OCI-LY3 (cell line): ENCODE measurements at regions not wholly inside any gene's neighbourhood (a gene's known extent, or its start where the extent isn't known, plus 50 kb on each side); places are given as distances from the start of the nearest gene placed in this dataset.

Experiments used
- H2AFZ ChIP-seq: fragments of 200-600, 300-600 bp; shearing (Covaris generic); 2 replicates; pipeline ENCODE4 v1.6.0; 2014; ENCODE audit warnings: antibody characterized with exemption, low read depth, low read length
- H3K27ac ChIP-seq: fragments of 200-600, 300-600 bp; sonication (generic); 2 replicates; pipeline ENCODE4 v1.5.1; 2014; ENCODE audit warnings: mild to moderate bottlenecking, low read length, moderate library complexity, mixed read lengths
- H3K27me3 ChIP-seq: fragments of 200-600, 300-600 bp; sonication (generic); 2 replicates; pipeline ENCODE4 v1.6.1; 2014; ENCODE audit warnings: low read depth, low read length, mixed read lengths
- H3K36me3 ChIP-seq: fragments of 200-600, 300-600 bp; sonication (generic); replicated peaks from 2 replicates; pipeline ENCODE3; 2014; ENCODE audit warnings: low read depth, low read length, mixed read lengths
- H3K4me1 ChIP-seq: fragments of 300-600, 200-600 bp; sonication (generic); 2 replicates; pipeline ENCODE4 v1.6.1; 2014; ENCODE audit warnings: low read length, mixed read lengths
- H3K4me2 ChIP-seq: fragments of 200-600, 300-600 bp; sonication (generic); 2 replicates; pipeline ENCODE4 v1.6.1; 2014; ENCODE audit warnings: low read length, mixed read lengths
- H3K4me3 ChIP-seq: fragments of 300-600, 200-600 bp; sonication (generic); 2 replicates; pipeline ENCODE4 v1.5.1; 2014; ENCODE audit warnings: antibody characterized with exemption, mild to moderate bottlenecking, low read length, moderate library complexity
- H3K79me2 ChIP-seq: fragments of 300-600, 200-600 bp; shearing (Covaris generic); 2 replicates; pipeline ENCODE4 v1.6.1; 2014; ENCODE audit warnings: mild to moderate bottlenecking, low read length, mixed read lengths
- H3K9ac ChIP-seq: fragments of 300-600, 200-600 bp; shearing (Covaris generic); 2 replicates; pipeline ENCODE4 v1.6.0; 2014; ENCODE audit warnings: mild to moderate bottlenecking, low read length, moderate library complexity
- H3K9me3 ChIP-seq: fragments of 200-600, 300-600 bp; shearing (Covaris generic); 2 replicates; pipeline ENCODE4 v1.6.1; 2014; ENCODE audit warnings: low read length, mixed read lengths; ENCODE audit not compliant: insufficient read depth
- H4K20me1 ChIP-seq: fragments of 200-600, 300-600 bp; sonication (generic); 2 replicates; pipeline ENCODE4 v1.6.1; 2016; ENCODE audit warnings: low read length, mixed read lengths; ENCODE audit not compliant: insufficient read depth
- EZH2phosphoT487 ChIP-seq: fragments of 200-600 bp; shearing (Covaris generic); IDR thresholded peaks from 2 replicates; pipeline ENCODE4 v1.6.1; 2018; ENCODE audit warnings: antibody characterized with exemption, mixed run types, low read depth
- TF ChIP-seq, protein P1 (sequence below): fragments of 200-600, 300-600 bp; sonication (generic); IDR thresholded peaks from 2 replicates; pipeline ENCODE4 v1.5.1; 2014; ENCODE audit warnings: antibody characterized with exemption, low read length, low read depth

DNA sequence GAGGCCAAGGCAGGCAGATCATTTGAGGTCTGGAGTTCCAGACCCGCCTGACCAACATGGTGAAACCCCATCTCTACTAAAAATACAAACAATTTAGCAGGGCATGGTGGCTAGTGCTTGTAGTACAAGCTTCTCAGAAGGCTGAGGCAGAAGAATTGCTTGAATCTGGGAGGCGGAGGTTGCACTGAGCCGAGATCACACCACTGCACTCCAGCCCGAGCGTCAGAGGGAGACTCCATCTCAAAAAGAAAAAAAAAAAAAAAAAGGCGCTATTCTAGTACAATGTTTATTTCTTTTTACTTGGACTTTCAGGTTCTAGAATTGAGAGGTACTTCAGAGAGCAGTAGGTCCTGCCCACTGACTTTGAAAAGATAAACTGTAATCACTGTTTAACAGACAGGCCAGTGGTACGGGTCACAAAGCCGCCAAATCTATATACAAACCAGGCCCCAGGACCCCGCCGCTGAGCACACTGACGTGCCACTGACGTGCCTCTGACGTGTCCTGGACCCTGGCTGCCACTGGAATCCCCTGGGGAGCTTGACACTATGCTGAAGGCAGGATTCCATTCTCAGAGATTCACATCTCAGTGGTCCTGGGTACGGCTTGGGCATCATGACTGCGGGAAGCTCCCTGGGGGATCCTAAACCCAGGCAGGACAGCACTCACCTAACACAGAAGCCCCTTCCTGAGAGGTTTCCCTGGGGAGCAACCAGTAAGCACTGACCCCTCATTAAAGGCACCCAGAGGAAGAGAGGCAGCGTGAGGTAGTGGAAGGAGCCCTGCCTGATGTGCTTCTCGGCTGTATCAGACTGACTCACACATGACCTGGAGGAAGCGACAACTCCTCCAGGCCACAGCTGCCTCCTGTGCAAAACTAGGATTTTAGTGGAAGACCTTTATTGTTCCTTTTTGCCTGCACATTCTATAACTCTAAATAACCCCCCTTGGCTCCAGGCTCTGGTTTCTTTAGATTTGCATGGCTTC is 197.8 kb upstream of the MEIS1 start:
- no peaks in the 10 kb centered on the region for H3K36me3 ChIP-seq
- no peak overlapping the region for H3K4me2 ChIP-seq
- no peak overlapping the region for H3K4me3 ChIP-seq
- H3K27ac ChIP-seq, result no peak overlapping the region
- H2AFZ ChIP-seq, result no peak overlapping the region
- no peaks in the 10 kb centered on the region for H3K79me2 ChIP-seq
- no peaks in the 10 kb centered on the region for H3K9me3 ChIP-seq
- no peaks in the 10 kb centered on the region for H3K4me1 ChIP-seq
- peaks cover 2% of the 10 kb centered on the region; the same call in 1 of the 2 replicates for H3K27me3 ChIP-seq
- H3K9ac ChIP-seq, result no peak overlapping the region
- H4K20me1 ChIP-seq, result no peaks in the 10 kb centered on the region
- no peak for TF ChIP-seq EZH2phosphoT487
- TF ChIP-seq, protein P1, sequence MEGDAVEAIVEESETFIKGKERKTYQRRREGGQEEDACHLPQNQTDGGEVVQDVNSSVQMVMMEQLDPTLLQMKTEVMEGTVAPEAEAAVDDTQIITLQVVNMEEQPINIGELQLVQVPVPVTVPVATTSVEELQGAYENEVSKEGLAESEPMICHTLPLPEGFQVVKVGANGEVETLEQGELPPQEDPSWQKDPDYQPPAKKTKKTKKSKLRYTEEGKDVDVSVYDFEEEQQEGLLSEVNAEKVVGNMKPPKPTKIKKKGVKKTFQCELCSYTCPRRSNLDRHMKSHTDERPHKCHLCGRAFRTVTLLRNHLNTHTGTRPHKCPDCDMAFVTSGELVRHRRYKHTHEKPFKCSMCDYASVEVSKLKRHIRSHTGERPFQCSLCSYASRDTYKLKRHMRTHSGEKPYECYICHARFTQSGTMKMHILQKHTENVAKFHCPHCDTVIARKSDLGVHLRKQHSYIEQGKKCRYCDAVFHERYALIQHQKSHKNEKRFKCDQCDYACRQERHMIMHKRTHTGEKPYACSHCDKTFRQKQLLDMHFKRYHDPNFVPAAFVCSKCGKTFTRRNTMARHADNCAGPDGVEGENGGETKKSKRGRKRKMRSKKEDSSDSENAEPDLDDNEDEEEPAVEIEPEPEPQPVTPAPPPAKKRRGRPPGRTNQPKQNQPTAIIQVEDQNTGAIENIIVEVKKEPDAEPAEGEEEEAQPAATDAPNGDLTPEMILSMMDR, result no peak

DNA sequence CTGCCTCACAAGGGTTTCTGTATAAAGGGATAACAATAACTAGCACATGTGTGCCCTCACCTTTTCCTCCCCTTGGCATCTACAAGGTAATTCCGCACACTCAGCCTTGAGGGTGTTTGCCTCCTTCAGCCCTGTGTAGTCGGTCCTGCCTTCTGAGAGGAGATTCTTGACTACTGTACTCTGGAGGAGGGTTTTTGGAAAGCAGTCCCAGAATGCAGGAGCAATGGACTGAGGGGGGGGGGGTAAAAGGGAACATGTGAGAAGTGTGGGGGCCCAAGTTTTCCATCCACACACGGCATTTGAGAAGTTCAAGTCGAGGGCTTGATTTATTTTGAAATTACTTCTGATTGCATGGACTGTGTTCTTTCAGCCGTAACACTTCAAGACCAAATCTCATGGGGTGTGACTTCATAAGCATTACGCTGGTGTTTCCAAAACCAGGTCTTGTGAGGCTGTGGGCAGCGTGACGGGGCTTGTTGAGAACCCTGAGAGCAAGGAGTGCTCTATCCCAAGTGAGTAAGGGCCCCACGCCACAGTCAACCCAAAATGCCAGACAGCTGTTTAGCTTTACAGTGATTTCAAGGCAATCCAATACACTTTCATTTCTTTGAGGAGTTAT is 198.7 kb upstream of the MEIS1 start:
- Histone ChIP-seq H3K27ac (no peak overlapping the region), H2AFZ (no peak overlapping the region), H3K9me3 (no peaks in the 10 kb centered on the region), H3K4me3 (no peak overlapping the region), H3K9ac (no peak overlapping the region), H4K20me1 (no peaks in the 10 kb centered on the region), H3K4me1 (no peaks in the 10 kb centered on the region), H3K4me2 (no peak overlapping the region), H3K79me2 (no peaks in the 10 kb centered on the region), H3K27me3 (peaks cover 10% of the 10 kb centered on the region), H3K36me3 (no peaks in the 10 kb centered on the region)
- no peak for TF ChIP-seq EZH2phosphoT487

DNA sequence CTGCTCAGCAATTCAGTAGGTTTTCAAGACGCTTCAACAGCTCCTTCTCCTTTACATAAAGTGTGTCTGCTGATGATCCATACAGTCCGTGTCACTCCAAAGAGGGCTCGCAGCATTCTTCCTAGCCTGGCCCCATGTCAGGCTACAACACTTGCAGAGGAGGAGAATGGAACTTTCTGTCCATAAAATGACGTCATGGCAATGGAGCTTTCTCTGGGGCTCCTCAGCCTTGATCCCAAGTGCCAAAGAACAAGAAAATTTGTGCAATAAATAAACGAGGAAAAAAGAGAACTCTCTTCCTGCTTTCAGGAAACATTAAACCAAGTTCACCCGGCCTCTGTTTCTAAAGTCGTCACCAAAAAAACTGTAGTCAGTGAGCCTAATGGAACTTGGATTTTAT is 199.5 kb upstream of the MEIS1 start:
- Histone ChIP-seq H3K9me3 (no peaks in the 10 kb centered on the region), H3K79me2 (no peaks in the 10 kb centered on the region), H3K9ac (no peak overlapping the region), H2AFZ (no peak overlapping the region), H3K4me2 (no peak overlapping the region), H3K36me3 (no peaks in the 10 kb centered on the region), H4K20me1 (no peaks in the 10 kb centered on the region), H3K4me3 (no peak overlapping the region), H3K4me1 (no peaks in the 10 kb centered on the region), H3K27me3 (peaks cover 13% of the 10 kb centered on the region), H3K27ac (no peak overlapping the region)
- TF ChIP-seq, protein P1, result no peak
- no peak for TF ChIP-seq EZH2phosphoT487

DNA sequence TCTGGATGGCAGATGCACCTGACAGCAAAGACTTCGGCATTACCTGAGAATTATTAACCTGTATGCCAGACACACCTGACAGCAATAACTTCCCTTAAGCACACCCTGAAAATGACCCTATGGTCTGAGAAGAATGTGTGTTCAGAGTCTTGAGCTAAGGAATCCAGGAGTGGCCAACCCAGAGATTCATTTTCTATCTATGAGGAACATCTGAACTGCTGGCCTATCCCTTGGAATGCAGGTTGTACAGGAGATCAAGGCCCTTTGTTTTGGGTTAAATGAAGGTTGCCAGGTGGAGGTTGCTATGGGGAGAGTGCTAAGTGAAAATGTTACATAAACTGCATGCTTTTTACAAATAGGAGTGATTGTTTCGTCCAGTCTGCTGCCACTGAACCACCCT is 200.9 kb upstream of the MEIS1 start:
- H2AFZ ChIP-seq, result no peak overlapping the region

More for the DNA sequence above, 200.9 kb upstream of the MEIS1 start:
- TF ChIP-seq EZH2phosphoT487, result no peak
- TF ChIP-seq, protein P1, result no peak
- no peak overlapping the region for H3K9ac ChIP-seq
- no peaks in the 10 kb centered on the region for H3K9me3 ChIP-seq
- no peaks in the 10 kb centered on the region for H3K36me3 ChIP-seq
- no peaks in the 10 kb centered on the region for H4K20me1 ChIP-seq
- H3K27me3 ChIP-seq, result peaks cover 13% of the 10 kb centered on the region
- H3K79me2 ChIP-seq, result no peaks in the 10 kb centered on the region
- no peak overlapping the region for H3K27ac ChIP-seq
- no peak overlapping the region for H3K4me3 ChIP-seq
- H3K4me2 ChIP-seq, result no peak overlapping the region
- H3K4me1 ChIP-seq, result no peaks in the 10 kb centered on the region
